ENCODE measurements at regions not wholly inside any gene's neighbourhood (a gene's known extent, or its start where the extent isn't known, plus 50 kb on each side); places are given as distances from the start of the nearest gene placed in this dataset.

DNA sequence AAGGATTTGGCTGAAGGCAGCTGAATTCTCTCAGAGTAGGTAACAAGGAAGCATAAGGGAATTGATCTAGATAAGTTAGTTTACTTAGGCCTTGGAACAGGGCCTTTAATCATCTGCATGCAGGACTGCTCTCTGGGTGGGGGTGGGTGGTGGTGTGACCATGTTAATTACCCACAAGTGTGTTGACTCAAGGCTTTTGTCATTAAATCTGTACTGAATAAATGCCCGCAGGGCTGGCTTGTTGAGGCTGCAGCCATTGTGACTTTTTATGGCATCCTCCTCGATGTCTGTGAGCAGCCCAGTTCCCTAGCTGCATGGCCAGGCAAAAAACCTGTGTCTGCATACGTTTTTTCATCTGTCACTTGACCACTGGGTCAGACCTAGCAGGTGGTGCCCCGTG, 63.5 kb upstream of the ASCC3 start:
- H3K9ac ChIP-seq (ENCODE audit: extremely low read depth, insufficient read length, low read length), result no peak overlapping the region
- no peak overlapping the region for H3T11ph ChIP-seq (ENCODE audit: low read length)
- H2AK5ac ChIP-seq (ENCODE audit: insufficient read length, low read length), result no peak overlapping the region
- no peaks in the 10 kb centered on the region for H3K23me2 ChIP-seq (ENCODE audit: insufficient read length, low read depth, low read length, poor library complexity, severe bottlenecking)
- no peak overlapping the region for H2BK15ac ChIP-seq (ENCODE audit: low read depth, low read length)
- Mint-ChIP-seq H3K4me1 (peaks cover 0 to 7% of the 10 kb centered on the region in 2 experiments; a peak in 2 of 4 replicates), H3K27ac (no peak overlapping the region), H3K36me3 (ENCODE audit: insufficient read depth in 1 of 3, low read depth in 3 of 3) (peaks cover 7 to 16% (median 8%) of the 10 kb centered on the region in 3 experiments), H3K4me3 (0 out of 5 replicates have a peak overlapping the region, but pooled peaks of 1 of the 2 experiments have one; percentile 34), H3K27me3 (ENCODE audit: low read depth) (peaks cover 1% of the 10 kb centered on the region; the same call in 1 of the 2 replicates), H3K9me3 (peaks cover 18 to 19% of the 10 kb centered on the region in 2 experiments)
- H3K9me3 ChIP-seq (ENCODE audit: control insufficient read depth, low read depth, low read length), result no peaks in the 10 kb centered on the region
- no peaks in the 10 kb centered on the region for H3K27me3 ChIP-seq (ENCODE audit: insufficient read depth, low read length)
- no peak overlapping the region for H2AFZ ChIP-seq (ENCODE audit: low read length)
- H2BK12ac ChIP-seq (ENCODE audit: insufficient read length, low read depth, low read length), result no peak overlapping the region
- H2BK20ac ChIP-seq (ENCODE audit: low read depth, low read length, poor library complexity, severe bottlenecking), result no peak overlapping the region
- no peak overlapping the region for H2BK5ac ChIP-seq (ENCODE audit: insufficient read length, low read length)
- TF ChIP-seq, protein P1, sequence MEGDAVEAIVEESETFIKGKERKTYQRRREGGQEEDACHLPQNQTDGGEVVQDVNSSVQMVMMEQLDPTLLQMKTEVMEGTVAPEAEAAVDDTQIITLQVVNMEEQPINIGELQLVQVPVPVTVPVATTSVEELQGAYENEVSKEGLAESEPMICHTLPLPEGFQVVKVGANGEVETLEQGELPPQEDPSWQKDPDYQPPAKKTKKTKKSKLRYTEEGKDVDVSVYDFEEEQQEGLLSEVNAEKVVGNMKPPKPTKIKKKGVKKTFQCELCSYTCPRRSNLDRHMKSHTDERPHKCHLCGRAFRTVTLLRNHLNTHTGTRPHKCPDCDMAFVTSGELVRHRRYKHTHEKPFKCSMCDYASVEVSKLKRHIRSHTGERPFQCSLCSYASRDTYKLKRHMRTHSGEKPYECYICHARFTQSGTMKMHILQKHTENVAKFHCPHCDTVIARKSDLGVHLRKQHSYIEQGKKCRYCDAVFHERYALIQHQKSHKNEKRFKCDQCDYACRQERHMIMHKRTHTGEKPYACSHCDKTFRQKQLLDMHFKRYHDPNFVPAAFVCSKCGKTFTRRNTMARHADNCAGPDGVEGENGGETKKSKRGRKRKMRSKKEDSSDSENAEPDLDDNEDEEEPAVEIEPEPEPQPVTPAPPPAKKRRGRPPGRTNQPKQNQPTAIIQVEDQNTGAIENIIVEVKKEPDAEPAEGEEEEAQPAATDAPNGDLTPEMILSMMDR (conservative IDR thresholded peaks at IDR 0.05), result no peak
- DNase-seq, result no peak
- no peaks in the 10 kb centered on the region for H3K79me1 ChIP-seq (ENCODE audit: insufficient read depth, low read depth, low read length, poor library complexity, severe bottlenecking)
- H3K18ac ChIP-seq (ENCODE audit: insufficient read length, low read depth, low read length), result no peak overlapping the region
- no peak overlapping the region for H4K5ac ChIP-seq (ENCODE audit: insufficient read length, low read depth, low read length)
- H2BK120ac ChIP-seq (ENCODE audit: low read depth, low read length, poor library complexity, severe bottlenecking), result no peak overlapping the region
- no peak overlapping the region for H3K4ac ChIP-seq (ENCODE audit: low read depth, low read length)
- H4K20me1 ChIP-seq (ENCODE audit: control insufficient read depth, insufficient read depth, insufficient read length), result no peaks in the 10 kb centered on the region
- no CpG with 5 or more reads among the region's 4 CpGs for WGBS (ENCODE audit: extremely low coverage, insufficient read length, low lambda C conversion rate)
- H4K8ac ChIP-seq (replicated peaks; ENCODE audit: insufficient read length, low read depth, low read length), result no peak overlapping the region
- H3K56ac ChIP-seq (ENCODE audit: insufficient read length, low read depth, low read length), result no peak overlapping the region
- H4K91ac ChIP-seq (ENCODE audit: insufficient read length, low read depth, low read length), result no peak overlapping the region
- no peak overlapping the region for H3K4me2 ChIP-seq (ENCODE audit: insufficient read depth, insufficient read length, low read length)
- no peak overlapping the region for H3K14ac ChIP-seq (ENCODE audit: insufficient read depth, low read length)
- H3K79me2 ChIP-seq (ENCODE audit: insufficient read depth, low read length), result no peaks in the 10 kb centered on the region
- H3K27ac ChIP-seq (ENCODE audit: insufficient read length, low read depth, low read length), result no peak overlapping the region
- H3K4me1 ChIP-seq (ENCODE audit: insufficient read depth, low read length), result no peaks in the 10 kb centered on the region
- no peak overlapping the region for H3K23ac ChIP-seq (ENCODE audit: insufficient read length, low read depth, low read length)

Data from H9 (cell line).